ENCODE measurements at regions not wholly inside any gene's neighbourhood (a gene's known extent, or its start where the extent isn't known, plus 50 kb on each side); places are given as distances from the start of the nearest gene placed in this dataset.

DNA sequence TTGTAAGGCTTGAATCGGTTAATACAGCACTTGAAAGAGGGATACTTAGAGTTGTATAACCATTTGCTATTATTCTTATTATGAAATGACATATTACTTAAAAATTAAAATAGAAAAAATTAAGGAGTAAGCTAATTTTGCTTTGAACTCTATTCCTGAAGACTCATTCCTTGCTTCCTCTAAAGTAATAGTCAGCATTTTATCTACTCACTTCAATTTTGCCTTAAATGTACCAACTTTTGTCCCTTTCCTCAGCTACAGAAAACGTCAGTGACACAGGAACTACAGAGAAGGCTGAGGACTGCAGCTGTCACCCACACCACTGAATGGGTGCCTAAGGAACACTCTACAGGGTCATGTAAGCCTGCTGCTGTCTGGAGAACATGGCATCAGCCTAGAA, 80.7 kb upstream of the OSR1 start:
- Mint-ChIP-seq H3K36me3 (ENCODE audit: insufficient read depth, unreplicated experiment) (no peaks in the 10 kb centered on the region), H3K4me3 (ENCODE audit: unreplicated experiment) (no peak overlapping the region), H3K27me3 (ENCODE audit: insufficient read depth, unreplicated experiment) (no peaks in the 10 kb centered on the region), H3K4me1 (ENCODE audit: insufficient read depth, unreplicated experiment) (no peaks in the 10 kb centered on the region), H3K9me3 (ENCODE audit: unreplicated experiment) (no peaks in the 10 kb centered on the region), H3K27ac (ENCODE audit: low read depth, unreplicated experiment) (no peak overlapping the region)
- TF ChIP-seq, protein P1, sequence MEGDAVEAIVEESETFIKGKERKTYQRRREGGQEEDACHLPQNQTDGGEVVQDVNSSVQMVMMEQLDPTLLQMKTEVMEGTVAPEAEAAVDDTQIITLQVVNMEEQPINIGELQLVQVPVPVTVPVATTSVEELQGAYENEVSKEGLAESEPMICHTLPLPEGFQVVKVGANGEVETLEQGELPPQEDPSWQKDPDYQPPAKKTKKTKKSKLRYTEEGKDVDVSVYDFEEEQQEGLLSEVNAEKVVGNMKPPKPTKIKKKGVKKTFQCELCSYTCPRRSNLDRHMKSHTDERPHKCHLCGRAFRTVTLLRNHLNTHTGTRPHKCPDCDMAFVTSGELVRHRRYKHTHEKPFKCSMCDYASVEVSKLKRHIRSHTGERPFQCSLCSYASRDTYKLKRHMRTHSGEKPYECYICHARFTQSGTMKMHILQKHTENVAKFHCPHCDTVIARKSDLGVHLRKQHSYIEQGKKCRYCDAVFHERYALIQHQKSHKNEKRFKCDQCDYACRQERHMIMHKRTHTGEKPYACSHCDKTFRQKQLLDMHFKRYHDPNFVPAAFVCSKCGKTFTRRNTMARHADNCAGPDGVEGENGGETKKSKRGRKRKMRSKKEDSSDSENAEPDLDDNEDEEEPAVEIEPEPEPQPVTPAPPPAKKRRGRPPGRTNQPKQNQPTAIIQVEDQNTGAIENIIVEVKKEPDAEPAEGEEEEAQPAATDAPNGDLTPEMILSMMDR (IDR thresholded peaks at IDR 0.05; ENCODE audit: unreplicated experiment), result no peak
- no TSS peak for BruUV-seq (replicated peaks)
- DNase-seq (ENCODE audit: unreplicated experiment), result no peak
- CTCF ChIA-PET, result no interaction called here
- intact Hi-C loops (cut with micrococcal nuclease), result no loop called here
- POLR2A ChIA-PET, result no interaction called here

DNA sequence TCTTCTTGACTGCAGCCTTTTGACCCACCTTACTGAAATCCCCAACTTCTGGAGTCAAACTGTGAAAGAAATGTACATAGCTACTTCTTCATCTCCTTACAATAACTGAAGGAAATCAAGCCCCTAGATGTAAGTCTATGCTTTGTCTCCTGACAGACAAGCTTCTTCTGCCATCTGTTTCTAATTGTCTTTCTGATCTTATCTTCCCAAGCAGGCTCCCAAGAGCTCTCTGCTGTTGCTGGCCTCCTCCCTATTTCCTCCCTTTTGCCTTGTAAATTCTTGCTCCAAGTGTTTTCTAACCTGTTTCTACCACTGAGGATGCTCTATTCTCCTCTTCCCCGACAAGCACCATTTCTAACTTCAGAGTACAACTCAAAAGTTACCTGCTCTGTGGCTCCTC, 77.4 kb upstream of the OSR1 start:
- Mint-ChIP-seq H3K36me3 (ENCODE audit: insufficient read depth, unreplicated experiment) (no peaks in the 10 kb centered on the region), H3K27ac (ENCODE audit: low read depth, unreplicated experiment) (no peak overlapping the region), H3K27me3 (ENCODE audit: insufficient read depth, unreplicated experiment) (no peaks in the 10 kb centered on the region), H3K4me1 (ENCODE audit: insufficient read depth, unreplicated experiment) (no peaks in the 10 kb centered on the region), H3K4me3 (ENCODE audit: unreplicated experiment) (no peak overlapping the region), H3K9me3 (ENCODE audit: unreplicated experiment) (no peaks in the 10 kb centered on the region)
- no peak for DNase-seq (ENCODE audit: unreplicated experiment)
- intact Hi-C loops (cut with micrococcal nuclease), result no loop called here
- ChIA-PET CTCF (no interaction called here), POLR2A (no interaction called here)
- BruUV-seq (replicated peaks), result no TSS peak
- TF ChIP-seq, protein P1 (IDR thresholded peaks at IDR 0.05; ENCODE audit: unreplicated experiment), result no peak

DNA sequence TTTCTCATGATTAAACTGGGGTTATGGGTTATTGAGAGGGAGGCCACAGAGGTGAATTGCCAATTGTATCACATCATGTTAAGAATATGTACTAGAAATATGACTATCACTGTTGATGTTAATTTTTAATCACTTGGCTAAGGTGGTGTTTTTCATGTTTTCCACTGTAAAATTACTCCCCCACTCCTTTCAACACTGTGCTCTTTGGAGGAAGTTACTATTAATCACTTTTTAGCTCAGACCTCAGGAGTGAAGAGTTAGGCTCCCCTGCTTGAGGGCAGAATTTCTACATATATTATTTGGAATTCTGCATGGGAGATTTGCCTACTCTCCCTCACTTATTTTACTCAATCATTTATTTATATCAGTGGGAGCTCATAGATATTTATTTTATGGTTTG, 76.0 kb upstream of the OSR1 start:
- DNase-seq (ENCODE audit: unreplicated experiment), result no peak
- ChIA-PET POLR2A (no interaction called here), CTCF (no interaction called here)
- H3K36me3 Mint-ChIP-seq (ENCODE audit: insufficient read depth, unreplicated experiment), result no peaks in the 10 kb centered on the region
- no peaks in the 10 kb centered on the region for H3K9me3 Mint-ChIP-seq (ENCODE audit: unreplicated experiment)
- intact Hi-C loops (cut with micrococcal nuclease), result no loop called here
- no peaks in the 10 kb centered on the region for H3K4me1 Mint-ChIP-seq (ENCODE audit: insufficient read depth, unreplicated experiment)
- H3K27ac Mint-ChIP-seq (ENCODE audit: low read depth, unreplicated experiment), result no peak overlapping the region
- H3K4me3 Mint-ChIP-seq (ENCODE audit: unreplicated experiment), result no peak overlapping the region
- BruUV-seq (replicated peaks), result no TSS peak
- no peaks in the 10 kb centered on the region for H3K27me3 Mint-ChIP-seq (ENCODE audit: insufficient read depth, unreplicated experiment)
- TF ChIP-seq, protein P1 (IDR thresholded peaks at IDR 0.05; ENCODE audit: unreplicated experiment), result no peak

DNA sequence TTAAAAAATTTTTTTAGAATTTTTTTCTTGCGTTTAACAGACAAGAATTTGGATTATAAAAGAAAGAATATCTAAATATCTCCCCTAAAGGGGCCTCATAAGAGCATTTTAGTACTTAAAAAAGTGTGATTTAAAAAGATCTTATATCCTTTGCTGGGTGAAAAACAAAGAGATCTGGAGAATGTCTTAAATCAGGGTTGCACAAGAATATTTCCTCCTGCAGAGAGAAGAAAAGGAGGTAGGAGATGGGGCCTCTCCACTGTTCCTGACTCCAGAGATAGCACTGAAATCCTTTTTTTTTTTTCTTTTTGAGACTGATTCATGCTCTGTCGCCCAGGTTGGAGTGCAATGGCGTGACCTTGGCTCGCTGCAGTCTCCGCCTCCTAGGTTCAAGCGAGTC, 68.5 kb upstream of the OSR1 start:
- H3K9me3 Mint-ChIP-seq (ENCODE audit: unreplicated experiment), result no peaks in the 10 kb centered on the region
- H3K27ac Mint-ChIP-seq (ENCODE audit: low read depth, unreplicated experiment), result no peak overlapping the region
- DNase-seq (ENCODE audit: unreplicated experiment), result no peak
- no peaks in the 10 kb centered on the region for H3K4me1 Mint-ChIP-seq (ENCODE audit: insufficient read depth, unreplicated experiment)
- H3K36me3 Mint-ChIP-seq (ENCODE audit: insufficient read depth, unreplicated experiment), result no peaks in the 10 kb centered on the region
- POLR2A ChIA-PET, result no interaction called here
- TF ChIP-seq, protein P1 (IDR thresholded peaks at IDR 0.05; ENCODE audit: unreplicated experiment), result no peak
- no peak overlapping the region for H3K4me3 Mint-ChIP-seq (ENCODE audit: unreplicated experiment)
- intact Hi-C loops (cut with micrococcal nuclease), result no loop called here
- H3K27me3 Mint-ChIP-seq (ENCODE audit: insufficient read depth, unreplicated experiment), result no peaks in the 10 kb centered on the region
- no TSS peak for BruUV-seq (replicated peaks)
- CTCF ChIA-PET, result no interaction called here
